ENCODE measurements at regions not wholly inside any gene's neighbourhood (a gene's known extent, or its start where the extent isn't known, plus 50 kb on each side); places are given as distances from the start of the nearest gene placed in this dataset.
"Not testable (repeated sequence)": the region's sequence is repeated elsewhere in the genome, so short reads cannot be mapped to it uniquely, and the experiment has no call there.

DNA sequence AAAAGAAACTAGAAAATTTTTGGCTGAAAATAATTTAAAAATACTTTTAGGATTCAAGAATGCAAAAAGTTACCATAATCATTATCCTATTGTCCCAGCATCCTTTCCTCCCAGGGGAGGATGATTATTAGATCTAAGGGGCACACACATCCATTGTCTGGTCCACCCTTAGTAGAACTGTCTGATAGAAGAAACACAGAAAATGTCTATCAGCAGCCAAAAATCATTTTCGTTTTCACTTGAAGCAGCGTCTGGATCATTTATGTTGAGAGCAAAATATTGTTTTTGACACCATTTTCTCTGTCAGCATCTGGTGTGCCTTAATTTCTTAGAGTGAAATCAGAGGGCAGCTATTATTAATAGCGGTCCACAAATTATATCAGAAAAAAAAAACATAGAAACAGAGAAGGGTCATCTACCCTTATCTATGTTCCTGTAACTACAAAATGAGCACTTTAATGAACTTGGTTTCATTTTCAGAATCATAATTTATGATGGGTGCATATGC is 446.3 kb downstream of the TRAM1L1 start:
- DNase-seq: no peak

DNA sequence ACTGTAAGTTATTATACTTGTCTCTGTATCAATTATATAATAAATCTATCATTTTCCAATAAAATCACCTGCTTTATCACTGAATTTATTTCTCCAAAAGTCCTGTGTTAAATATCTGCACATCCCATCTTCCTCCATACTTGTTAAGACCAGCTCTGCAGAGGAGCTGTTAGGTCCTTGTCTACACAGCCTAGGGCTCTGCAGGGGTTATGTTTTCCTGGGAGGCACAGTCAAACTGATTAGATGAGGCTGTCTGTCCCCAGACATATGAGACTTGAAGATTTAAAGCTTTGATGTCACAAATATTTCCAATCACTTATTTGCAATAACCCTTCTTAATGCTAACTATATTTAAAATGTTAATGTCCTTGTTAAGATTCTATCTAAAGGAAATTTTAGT is 446.8 kb downstream of the TRAM1L1 start:
- DNase-seq: no peak

- no peak for DNase-seq
Measured at GRCh38 chr4:116636917-116637316, 448.5 kb downstream of the TRAM1L1 start.

- DNase-seq: peak; percentile 12
Measured at GRCh38 chr4:116632269-116632668, 453.1 kb downstream of the TRAM1L1 start.

GRCh38 chr4:116628598-116628997 is 456.8 kb downstream of the TRAM1L1 start:
- DNase-seq: no peak

GRCh38 chr4:116627545-116627944 is 457.8 kb downstream of the TRAM1L1 start:
- no peak for DNase-seq

DNA sequence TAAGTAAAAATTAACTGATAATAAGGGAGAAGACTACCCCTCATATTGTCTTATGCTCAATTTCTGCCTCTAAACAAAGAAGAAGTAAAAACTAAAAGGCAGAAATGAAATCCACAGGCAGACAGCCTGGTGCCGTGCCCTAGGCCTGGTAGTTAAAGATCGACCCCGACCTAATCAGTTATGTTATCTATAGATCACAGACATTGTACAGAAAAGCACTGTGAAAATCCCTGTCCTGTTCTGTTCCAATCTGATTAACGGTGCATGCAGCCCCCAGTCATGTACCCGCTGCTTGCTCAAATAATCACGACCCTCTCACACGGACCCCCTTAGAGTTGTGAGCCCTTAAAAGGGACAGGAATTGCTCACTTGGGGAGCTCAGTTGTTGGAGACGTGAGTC is 465.9 kb downstream of the TRAM1L1 start:
- not testable (repeated sequence) for DNase-seq

GRCh38 chr4:116618638-116619037 is 466.7 kb downstream of the TRAM1L1 start:
- DNase-seq: no peak

- DNase-seq: no peak
Measured at GRCh38 chr4:116603096-116603495, 482.3 kb downstream of the TRAM1L1 start.

GRCh38 chr4:116599859-116600258 is 485.5 kb downstream of the TRAM1L1 start:
- no peak for DNase-seq

- DNase-seq: no peak
Measured at GRCh38 chr4:116598980-116599789, 486.2 kb downstream of the TRAM1L1 start.

DNA sequence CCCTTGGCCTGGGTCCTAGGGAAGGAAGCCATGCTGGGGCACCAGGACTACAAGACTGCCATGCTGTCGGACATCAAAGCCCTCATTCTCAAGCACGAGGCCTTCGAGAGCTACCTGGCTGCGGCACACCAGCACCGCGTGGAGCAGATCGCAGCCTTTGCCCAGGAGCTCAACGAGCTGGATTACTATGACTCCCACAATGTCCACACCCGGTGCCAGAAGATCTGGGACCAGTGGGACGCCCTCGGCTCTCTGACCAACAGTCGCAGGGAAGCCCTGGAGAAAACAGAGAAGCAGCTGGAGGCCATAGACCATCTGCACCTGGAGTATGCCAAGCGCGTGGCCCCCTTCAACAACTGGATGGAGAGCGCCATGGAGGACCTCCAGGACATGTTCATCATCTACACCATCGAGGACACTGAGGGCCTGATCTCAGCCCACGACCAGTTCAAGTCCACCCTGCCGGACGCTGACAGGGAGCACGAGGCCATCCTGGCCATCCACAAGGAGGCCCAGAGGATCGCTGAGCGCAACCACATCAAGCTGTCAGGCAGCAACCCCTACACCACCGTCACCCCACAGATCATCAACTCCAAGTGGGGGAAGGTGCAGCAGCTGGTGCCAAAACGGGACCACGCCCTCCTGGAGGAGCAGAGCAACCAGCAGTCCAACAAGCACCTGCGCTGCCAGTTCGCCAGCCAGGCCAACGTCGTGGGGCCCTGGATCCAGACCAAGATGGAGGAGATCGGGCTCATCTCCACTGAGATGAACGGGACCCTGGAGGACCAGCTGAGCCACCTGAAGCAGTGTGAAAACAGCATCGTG is 487.0 kb downstream of the TRAM1L1 start:
- no peak for DNase-seq

DNA sequence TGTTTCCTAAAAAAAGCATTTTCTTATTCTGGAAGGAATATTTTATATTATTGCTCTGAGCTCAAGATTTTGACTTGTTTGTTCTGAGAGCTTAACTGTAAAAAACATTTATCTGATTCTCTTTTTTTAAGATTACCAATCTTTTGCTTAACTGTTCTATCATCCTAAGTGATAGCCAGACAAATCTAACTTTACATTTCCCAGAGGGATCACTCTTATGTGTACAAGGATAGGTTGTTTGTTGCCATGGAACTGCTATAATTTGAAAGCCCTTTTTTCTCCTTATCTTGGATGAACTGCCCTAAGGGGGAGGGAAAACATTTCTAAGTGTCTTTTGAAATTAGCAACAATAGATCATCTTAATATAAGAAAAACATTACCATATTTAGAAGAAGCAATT is 494.7 kb downstream of the TRAM1L1 start:
- DNase-seq: no peak

GRCh38 chr4:116588783-116589182 is 496.6 kb downstream of the TRAM1L1 start:
- no peak for DNase-seq

- DNase-seq: peak; percentile 12
Measured at GRCh38 chr4:116585246-116585645, 500.1 kb downstream of the TRAM1L1 start.

DNA sequence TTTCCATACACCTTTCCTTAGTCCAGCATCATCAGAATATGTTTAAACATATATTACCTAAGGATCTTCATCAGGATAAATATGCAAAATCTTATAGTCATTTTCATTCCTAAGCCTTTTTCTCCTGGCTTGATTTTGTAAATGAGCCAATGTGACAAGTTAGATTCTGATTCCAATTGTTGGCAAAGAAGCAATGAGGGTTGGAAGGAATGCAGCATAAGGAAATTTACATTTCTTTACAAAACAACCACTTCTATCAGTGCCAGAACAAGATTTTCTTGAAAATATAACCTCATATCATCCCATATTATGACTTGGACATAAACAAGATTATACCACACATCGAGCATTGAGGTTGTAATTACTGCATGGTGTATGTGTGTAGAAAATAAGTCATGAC is 508.1 kb downstream of the TRAM1L1 start:
- no peak for DNase-seq

- no peak for DNase-seq
Measured at GRCh38 chr4:116573540-116573939, 511.8 kb downstream of the TRAM1L1 start.

DNA sequence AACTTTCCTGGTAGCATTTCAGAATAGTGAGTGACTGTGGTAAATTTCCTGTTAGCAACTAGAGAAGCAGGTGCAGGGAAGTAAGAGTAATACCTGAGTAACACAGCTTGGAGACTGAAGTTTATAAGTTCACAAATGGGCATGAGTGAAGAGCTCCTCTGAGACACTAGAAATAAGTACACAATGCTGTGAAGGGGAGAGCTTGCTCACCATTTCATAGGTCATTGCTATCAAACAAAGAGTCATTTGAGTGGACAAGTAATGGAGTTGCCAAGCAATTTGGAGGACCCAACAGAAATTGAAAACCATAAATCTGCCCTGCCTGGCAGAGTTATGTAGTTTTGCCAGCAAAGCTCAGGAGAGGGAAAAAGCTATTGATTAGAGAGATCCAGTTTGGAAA is 523.6 kb downstream of the TRAM1L1 start:
- no peak for DNase-seq

DNA sequence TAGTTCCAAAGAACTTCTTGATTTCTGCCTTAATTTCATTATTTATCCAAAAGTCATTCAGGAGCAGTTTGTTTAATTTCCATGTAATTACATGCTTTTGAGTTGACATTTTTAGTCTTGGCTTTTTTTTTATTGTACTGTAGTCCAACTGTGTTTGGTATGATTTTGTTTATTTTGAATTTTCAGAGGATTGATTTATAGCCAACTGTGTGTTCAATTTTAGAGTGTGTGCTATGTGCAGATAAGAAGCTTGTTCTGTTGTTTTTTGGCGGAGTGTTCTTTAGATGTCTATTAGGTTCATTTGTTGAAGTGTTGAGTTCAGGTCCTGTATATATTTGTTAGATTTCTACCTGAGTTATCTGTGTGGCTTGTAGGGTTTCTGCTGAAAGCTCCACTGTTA is 533.6 kb downstream of the TRAM1L1 start:
- DNase-seq: no peak

- no peak for DNase-seq
Measured at GRCh38 chr4:116547632-116548031, 537.7 kb downstream of the TRAM1L1 start.

DNA sequence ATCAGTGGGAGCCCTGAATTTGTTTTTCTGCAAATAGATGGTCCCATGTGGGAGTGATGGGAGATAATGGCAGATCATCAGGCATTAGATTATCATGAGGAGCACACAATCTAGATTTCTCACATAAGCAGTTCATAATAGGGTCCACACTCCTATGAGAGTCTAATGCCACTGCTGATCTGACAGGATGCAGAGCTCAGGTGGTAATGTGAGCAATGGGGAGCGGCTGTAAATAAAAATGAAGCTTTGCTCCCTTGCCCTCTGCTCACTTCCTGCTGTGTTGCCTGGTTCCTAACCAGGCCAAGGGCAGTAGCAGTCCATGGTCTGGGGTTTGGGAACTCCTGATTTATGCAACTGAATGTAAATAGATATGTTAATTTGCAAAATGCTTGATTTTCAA is 538.6 kb downstream of the TRAM1L1 start:
- no peak for DNase-seq

DNA sequence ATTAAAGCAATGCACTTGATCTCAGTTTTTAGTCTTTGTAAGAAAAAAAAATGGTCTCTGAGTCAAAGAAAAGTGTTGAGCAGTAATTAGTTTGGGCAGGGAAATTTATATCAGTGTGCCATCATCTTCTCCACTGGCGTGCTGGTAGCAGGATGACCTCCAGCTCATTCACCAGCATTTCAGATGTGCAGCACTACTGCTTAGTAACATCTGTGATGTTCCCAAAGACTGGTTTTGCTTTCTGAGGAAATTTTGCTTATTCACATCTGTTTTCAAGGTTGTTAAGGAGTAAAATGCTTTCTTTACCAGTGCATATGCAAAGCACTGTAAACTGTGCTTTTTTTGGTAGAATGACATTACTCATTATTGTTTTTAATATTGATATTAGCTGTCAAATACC is 540.4 kb downstream of the TRAM1L1 start:
- DNase-seq: no peak

DNA sequence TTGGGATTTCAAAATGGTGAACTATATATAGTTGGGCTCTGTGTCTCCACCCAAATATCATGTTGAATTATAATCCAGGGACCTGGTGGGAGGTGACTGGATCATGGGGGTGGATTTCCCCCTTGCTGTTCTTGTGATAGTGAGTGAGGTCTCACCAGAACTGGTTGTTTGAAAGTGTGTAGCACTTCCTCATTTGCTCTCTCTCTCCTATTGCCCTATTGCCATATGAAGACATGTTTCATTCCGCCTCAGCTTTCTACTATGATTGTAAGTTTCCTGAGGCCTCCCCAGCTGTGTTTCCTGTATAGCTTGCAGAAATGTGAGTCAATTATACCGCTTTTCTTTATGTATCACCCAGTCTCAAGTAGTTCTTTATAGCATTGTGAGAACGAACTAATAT is 545.6 kb downstream of the TRAM1L1 start:
- no peak for DNase-seq

GRCh38 chr4:116537828-116538227 is 547.5 kb downstream of the TRAM1L1 start:
- DNase-seq: no peak
